ENCODE measurements at regions not wholly inside any gene's neighbourhood (a gene's known extent, or its start where the extent isn't known, plus 50 kb on each side); places are given as distances from the start of the nearest gene placed in this dataset.
"Not testable (repeated sequence)": the region's sequence is repeated elsewhere in the genome, so short reads cannot be mapped to it uniquely, and the experiment has no call there.

DNA sequence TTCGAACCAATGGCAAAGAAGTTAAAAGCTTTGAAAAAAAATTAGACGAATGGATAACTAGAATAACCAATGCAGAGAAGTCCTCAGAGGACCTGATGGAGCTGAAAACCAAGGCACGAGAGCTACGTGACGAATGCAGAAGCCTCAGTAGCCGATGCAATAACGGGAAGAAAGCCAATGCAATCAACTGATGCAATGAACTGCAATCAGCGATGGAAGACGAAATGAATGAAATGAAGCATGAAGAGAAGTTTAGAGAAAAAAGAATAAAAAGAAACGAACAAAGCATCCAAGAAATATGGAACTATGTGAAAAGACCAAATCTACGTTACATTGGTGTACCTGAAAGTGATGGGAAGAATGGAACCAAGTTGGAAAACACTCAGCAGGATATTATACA, 52.6 kb upstream of the MRPS30 start:
- H3K4me3 ChIP-seq (ENCODE audit: low read depth, low read length); DNase-seq (ENCODE audit: low read depth): not testable (repeated sequence)

DNA sequence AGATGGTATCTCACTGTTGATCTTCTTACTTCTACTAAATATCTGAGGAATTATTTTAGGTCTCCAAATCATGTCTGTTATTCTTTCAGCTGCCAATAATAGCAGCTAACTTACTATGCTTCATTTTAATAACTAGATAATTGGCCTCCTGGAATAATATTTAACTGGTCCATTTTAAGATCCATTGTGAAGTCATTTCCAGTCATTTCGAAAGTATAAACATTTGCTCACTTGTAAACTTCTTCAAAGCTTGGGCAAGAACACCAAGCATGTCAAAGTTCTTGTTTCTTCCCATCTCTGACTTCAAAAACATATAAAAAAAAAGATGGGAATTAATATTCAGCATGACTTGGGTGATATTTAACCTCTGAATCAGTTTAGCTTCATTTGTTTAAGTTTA, 61.4 kb upstream of the MRPS30 start:
- no peak overlapping the region for H3K4me3 ChIP-seq (ENCODE audit: low read depth, low read length)
- TF ChIP-seq, protein P1, sequence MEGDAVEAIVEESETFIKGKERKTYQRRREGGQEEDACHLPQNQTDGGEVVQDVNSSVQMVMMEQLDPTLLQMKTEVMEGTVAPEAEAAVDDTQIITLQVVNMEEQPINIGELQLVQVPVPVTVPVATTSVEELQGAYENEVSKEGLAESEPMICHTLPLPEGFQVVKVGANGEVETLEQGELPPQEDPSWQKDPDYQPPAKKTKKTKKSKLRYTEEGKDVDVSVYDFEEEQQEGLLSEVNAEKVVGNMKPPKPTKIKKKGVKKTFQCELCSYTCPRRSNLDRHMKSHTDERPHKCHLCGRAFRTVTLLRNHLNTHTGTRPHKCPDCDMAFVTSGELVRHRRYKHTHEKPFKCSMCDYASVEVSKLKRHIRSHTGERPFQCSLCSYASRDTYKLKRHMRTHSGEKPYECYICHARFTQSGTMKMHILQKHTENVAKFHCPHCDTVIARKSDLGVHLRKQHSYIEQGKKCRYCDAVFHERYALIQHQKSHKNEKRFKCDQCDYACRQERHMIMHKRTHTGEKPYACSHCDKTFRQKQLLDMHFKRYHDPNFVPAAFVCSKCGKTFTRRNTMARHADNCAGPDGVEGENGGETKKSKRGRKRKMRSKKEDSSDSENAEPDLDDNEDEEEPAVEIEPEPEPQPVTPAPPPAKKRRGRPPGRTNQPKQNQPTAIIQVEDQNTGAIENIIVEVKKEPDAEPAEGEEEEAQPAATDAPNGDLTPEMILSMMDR (IDR thresholded peaks at IDR 0.05; ENCODE audit: control insufficient read depth, extremely low read depth, insufficient read depth): no peak
- DNase-seq (ENCODE audit: low read depth): no peak

DNA sequence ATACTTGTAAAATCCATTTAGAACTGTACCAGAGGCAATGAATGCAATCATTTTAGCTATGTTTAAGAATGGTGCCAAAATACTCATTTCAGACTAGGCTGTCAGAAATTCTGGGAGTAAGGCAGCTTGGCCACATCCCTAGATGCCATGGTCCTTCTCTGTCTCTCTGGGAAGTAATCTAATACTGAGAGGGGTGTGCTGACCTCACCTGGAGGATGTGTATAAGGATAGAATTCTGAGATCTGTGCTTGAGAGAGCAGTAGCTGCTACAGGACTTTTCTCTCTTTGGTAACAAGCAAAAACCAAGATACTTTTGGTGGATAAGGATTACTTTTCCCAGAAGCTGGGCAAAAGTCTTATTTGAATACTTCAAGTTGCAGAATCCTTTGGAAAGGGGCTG, 68.1 kb upstream of the MRPS30 start:
- TF ChIP-seq, protein P1 (IDR thresholded peaks at IDR 0.05; ENCODE audit: control insufficient read depth, extremely low read depth, insufficient read depth): 0 out of 2 replicates have a peak, but pooled peaks have one; percentile 12
- DNase-seq (ENCODE audit: low read depth): no peak
- H3K4me3 ChIP-seq (ENCODE audit: low read depth, low read length): no peak overlapping the region

DNA sequence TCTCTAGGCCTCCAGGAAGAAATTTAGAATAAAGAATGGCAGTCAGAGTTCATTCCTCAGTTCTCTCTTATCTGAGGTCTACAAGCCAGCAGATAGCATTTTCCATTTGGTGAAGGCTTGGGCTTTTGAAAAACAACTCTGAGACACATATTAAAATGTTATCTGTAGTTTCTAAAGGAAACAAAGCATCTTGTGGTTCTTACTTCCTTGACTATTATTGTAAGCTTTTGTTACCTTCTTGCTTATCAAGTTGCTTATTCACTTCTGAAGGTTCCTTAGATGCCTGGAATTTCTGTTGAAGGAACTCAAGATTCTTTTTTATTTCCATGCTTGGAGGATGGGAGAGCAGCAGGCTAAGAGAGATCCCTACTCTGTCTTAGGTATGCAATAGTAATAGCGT, 79.2 kb upstream of the MRPS30 start:
- DNase-seq (ENCODE audit: low read depth): no peak
- H3K4me3 ChIP-seq (ENCODE audit: low read depth, low read length): no peak overlapping the region
- TF ChIP-seq, protein P1 (IDR thresholded peaks at IDR 0.05; ENCODE audit: control insufficient read depth, extremely low read depth, insufficient read depth): no peak

DNA sequence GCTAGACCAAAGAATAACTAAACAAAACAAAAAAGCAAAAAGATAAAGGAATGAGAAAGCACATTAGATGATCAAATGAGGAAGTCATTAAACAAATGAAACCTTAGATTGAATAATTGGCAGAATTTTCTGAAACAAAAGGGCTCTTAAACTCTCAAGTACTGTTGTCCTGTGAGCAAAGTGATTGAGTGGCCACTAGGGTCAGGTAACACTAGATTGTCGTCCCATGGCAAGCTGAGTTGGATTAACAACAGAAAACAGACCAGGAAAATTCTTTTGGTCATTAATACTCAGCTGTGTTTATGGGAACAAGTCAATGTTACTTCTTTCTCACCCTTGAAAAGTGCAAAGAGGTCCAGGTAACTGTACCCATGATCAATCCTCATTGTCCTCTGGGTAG, 81.6 kb upstream of the MRPS30 start:
- no peak for DNase-seq (ENCODE audit: low read depth)
- TF ChIP-seq, protein P1 (IDR thresholded peaks at IDR 0.05; ENCODE audit: control insufficient read depth, extremely low read depth, insufficient read depth): no peak

DNA sequence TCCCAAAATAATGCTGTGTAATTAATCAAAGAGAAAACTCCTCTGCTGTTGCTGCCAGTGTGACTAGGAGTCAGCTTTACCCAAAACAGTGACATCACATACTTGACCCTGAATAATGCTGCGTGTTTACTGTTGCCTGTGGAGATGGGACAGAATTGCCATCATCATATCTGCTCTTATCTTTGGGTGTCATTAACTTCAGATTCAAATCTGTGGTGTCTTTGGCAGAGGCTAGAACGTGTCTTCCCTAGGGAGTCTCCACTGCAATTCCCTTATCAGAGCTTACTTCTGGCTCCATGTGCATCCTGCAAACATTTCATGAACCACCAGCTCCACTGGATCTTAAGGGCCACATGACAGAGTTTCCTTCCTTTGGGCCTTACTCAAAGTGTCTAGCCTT, 88.9 kb upstream of the MRPS30 start:
- TF ChIP-seq, protein P1 (IDR thresholded peaks at IDR 0.05; ENCODE audit: control insufficient read depth, extremely low read depth, insufficient read depth): no peak
- no peak overlapping the region for H3K4me3 ChIP-seq (ENCODE audit: low read depth, low read length)
- DNase-seq (ENCODE audit: low read depth): no peak

More for the DNA sequence above, 81.6 kb upstream of the MRPS30 start:
- H3K4me3 ChIP-seq (ENCODE audit: low read depth, low read length): no peak overlapping the region

DNA sequence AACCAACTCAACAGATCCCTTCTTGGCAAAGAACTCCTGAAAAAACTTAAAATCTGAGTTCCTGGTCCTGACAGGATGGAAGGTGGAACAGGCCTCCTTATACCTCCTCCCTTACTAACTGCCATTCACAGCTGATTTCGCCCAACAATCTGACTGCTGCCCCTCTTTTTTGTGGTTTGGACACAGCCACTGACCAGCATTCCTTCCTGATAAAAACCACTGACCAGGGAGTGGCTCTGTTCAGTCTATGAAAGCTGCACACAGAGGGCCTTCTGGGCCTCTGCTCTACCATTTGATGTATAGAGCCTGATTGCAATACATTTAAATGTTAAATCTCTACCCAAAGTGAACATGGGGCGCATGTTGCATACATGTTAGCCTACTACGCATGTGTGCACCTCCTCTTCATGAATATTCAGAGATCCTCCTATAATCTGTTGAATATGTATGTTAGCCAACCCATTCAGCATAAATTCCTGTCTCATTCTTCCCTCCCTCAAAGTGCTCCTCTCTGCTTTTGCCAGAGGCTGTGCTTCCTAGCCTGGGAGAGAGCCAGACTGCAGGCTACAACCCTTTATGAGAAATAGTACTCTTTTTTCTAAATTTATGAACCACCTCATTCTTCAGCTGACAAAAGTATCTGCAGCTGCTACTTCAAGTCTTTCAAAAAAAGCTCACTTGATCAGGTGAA, 93.7 kb upstream of the MRPS30 start:
- DNase-seq (ENCODE audit: low read depth): no peak
- no peak overlapping the region for H3K4me3 ChIP-seq (ENCODE audit: low read depth, low read length)
- TF ChIP-seq, protein P1 (IDR thresholded peaks at IDR 0.05; ENCODE audit: control insufficient read depth, extremely low read depth, insufficient read depth): no peak

Measured in LNCaP clone FGC (cell line).